Upper lobe of right lung (tissue), 1 donor: ENCODE measurements at regions not wholly inside any gene's neighbourhood (a gene's known extent, or its start where the extent isn't known, plus 50 kb on each side); places are given as distances from the start of the nearest gene placed in this dataset.

Source experiments
- ATAC-seq: fragments of 200-7000 bp; cut with Tn5 transposase; one replicate; pipeline ENCODE4 v1.9.1; 2020; ENCODE audit warnings: mild to moderate bottlenecking, moderate library complexity
- DNase-seq: peaks from one replicate; pipeline ENCODE4 v3.0.0-alpha.2; 2020
- H3K27ac ChIP-seq: fragments of 200-600 bp; one replicate; pipeline ENCODE4 v1.8.0; 2022
- H3K27me3 ChIP-seq: fragments of 200-600 bp; one replicate; pipeline ENCODE4 v1.8.0; 2022; ENCODE audit warnings: mild to moderate bottlenecking
- H3K36me3 ChIP-seq: fragments of 200-600 bp; one replicate; pipeline ENCODE4 v1.8.0; 2022
- H3K4me1 ChIP-seq: fragments of 200-600 bp; one replicate; pipeline ENCODE4 v1.8.0; 2022
- H3K4me3 ChIP-seq: fragments of 200-600 bp; one replicate; pipeline ENCODE4 v1.8.0; 2022; ENCODE audit warnings: mild to moderate bottlenecking
- H3K9me3 ChIP-seq: fragments of 200-600 bp; one replicate; pipeline ENCODE4 v1.8.0; 2022
- intact Hi-C: fragments of 100-400 bp; cut with DNase I; formaldehyde crosslinking; loops from one replicate; pipeline ENCODE4 v1.11.0; 2022
- TF ChIP-seq, protein P1 (sequence below): fragments of 200-600 bp; IDR thresholded peaks from one replicate; pipeline ENCODE4 v1.8.0; 2022; ENCODE audit warnings: antibody characterized with exemption
- donor health status: DM: no; HTN: yes; CAD: no; lungs with severe emphysema.

DNA sequence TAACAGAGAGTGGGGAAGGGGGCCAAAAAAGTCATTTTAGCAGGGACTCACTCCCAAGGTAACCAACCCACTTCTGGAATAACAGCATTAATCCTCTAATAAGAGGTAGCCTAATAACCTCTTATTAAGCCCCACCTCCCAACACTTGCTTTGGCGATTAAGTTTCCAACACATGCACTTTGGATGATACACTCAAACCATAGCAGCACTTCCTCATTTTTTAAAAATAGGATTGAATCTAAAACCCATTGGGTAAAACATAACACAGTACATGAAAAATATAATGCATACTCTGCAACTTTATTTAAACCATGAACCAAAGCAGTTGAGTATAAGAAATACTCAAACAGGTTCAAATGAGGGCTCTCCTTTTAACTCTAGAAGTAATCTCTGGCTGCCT lies 318.3 kb downstream of the HACE1 start:
- no peak for DNase-seq
- ATAC-seq, result no peak
- Histone ChIP-seq H3K36me3 (no peaks in the 10 kb centered on the region), H3K9me3 (no peaks in the 10 kb centered on the region), H3K27me3 (no peaks in the 10 kb centered on the region), H3K27ac (no peak overlapping the region), H3K4me1 (no peaks in the 10 kb centered on the region), H3K4me3 (no peak overlapping the region)
- TF ChIP-seq, protein P1, sequence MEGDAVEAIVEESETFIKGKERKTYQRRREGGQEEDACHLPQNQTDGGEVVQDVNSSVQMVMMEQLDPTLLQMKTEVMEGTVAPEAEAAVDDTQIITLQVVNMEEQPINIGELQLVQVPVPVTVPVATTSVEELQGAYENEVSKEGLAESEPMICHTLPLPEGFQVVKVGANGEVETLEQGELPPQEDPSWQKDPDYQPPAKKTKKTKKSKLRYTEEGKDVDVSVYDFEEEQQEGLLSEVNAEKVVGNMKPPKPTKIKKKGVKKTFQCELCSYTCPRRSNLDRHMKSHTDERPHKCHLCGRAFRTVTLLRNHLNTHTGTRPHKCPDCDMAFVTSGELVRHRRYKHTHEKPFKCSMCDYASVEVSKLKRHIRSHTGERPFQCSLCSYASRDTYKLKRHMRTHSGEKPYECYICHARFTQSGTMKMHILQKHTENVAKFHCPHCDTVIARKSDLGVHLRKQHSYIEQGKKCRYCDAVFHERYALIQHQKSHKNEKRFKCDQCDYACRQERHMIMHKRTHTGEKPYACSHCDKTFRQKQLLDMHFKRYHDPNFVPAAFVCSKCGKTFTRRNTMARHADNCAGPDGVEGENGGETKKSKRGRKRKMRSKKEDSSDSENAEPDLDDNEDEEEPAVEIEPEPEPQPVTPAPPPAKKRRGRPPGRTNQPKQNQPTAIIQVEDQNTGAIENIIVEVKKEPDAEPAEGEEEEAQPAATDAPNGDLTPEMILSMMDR, result no peak
- intact Hi-C loops, result no loop called here

DNA sequence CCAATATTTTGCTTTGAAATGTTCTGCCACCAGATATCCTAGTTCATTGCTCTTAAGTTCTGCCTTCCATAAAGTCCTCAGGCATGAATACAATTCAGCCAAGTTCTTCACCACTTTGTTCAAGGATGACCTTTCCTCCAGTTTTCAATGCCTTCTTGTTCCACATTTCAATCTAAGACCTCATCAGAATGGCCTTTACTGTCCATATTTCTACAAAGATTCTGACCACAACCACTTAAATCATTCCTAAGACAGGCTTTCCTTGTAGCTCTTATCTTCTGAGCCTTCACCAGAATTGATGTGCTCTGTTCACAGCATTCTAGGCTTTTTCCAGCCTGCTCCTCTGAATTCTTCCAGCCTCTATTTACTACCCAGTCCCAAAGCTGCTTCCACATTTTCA lies 319.0 kb downstream of the HACE1 start:
- H3K4me3 ChIP-seq, result no peak overlapping the region
- H3K27me3 ChIP-seq, result no peaks in the 10 kb centered on the region
- DNase-seq (no peak), ATAC-seq (no peak)
- H3K9me3 ChIP-seq, result no peaks in the 10 kb centered on the region
- intact Hi-C loops, result no loop called here
- no peaks in the 10 kb centered on the region for H3K4me1 ChIP-seq
- TF ChIP-seq, protein P1, result no peak
- H3K27ac ChIP-seq, result no peak overlapping the region
- H3K36me3 ChIP-seq, result no peaks in the 10 kb centered on the region

DNA sequence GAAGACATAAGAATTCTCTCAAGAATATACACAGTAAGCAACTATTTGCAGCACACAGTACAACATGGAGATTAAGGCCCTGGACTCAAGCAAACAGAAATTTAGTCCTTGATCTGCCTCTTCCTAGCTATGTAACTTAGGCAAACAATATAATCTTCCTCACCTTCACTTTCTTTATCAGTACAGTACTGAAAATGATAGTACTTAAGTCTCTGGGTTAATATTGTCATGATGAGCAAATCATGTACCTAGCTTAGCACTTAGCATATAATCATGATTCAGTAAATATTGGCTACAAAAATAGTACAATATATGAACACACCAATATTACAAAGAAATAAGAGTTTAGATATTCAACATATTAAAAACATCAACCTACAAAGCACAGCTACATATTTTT lies 320.5 kb downstream of the HACE1 start:
- intact Hi-C loops, result no loop called here
- TF ChIP-seq, protein P1, result no peak
- H3K36me3 ChIP-seq, result no peaks in the 10 kb centered on the region
- H3K4me3 ChIP-seq, result no peak overlapping the region
- no peak overlapping the region for H3K27ac ChIP-seq
- H3K4me1 ChIP-seq, result no peaks in the 10 kb centered on the region
- ATAC-seq (no peak), DNase-seq (no peak)
- H3K9me3 ChIP-seq, result no peaks in the 10 kb centered on the region
- H3K27me3 ChIP-seq, result no peaks in the 10 kb centered on the region

DNA sequence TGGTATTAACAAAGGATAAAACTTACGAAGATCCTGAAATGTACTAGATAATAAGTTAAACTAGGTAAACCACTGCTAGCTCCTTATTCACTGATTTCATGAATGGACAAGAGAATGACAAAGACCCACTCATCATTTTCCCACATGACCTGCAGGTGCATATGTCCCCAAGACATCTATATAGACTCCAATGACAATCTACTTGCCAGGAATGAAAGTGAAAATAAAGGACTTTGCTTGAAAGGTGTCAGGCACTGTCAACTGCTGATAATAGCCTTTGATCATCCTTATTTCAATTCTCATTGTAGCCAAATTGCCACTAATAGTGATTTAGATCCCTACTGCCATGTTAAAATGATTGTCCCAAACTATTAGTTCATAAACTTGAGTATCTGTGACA lies 321.8 kb downstream of the HACE1 start:
- H3K9me3 ChIP-seq, result no peaks in the 10 kb centered on the region
- no peaks in the 10 kb centered on the region for H3K36me3 ChIP-seq
- TF ChIP-seq, protein P1, result no peak
- H3K27ac ChIP-seq, result no peak overlapping the region
- DNase-seq (no peak), ATAC-seq (no peak)
- no peaks in the 10 kb centered on the region for H3K27me3 ChIP-seq
- H3K4me1 ChIP-seq, result no peaks in the 10 kb centered on the region
- intact Hi-C loops, result no loop called here
- H3K4me3 ChIP-seq, result no peak overlapping the region

DNA sequence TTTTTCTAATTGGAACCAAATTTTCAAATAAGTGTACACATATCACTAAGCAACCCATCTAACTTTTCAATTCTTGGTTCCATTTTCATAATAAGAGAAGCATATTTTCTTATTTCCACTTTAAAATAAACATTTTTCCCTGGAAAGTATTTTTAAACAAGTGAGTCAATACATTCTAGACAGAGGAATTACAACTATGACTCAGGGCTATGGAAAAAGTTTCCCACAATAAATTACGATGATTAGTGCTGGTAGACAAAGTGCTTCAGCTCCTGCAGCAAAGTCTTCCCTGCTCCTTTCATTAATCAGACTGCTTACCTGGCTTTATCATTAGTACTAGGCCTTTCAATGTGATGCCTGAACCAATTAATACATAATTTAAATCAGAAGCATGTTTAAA lies 322.5 kb downstream of the HACE1 start:
- TF ChIP-seq, protein P1, result no peak
- H3K9me3 ChIP-seq, result no peaks in the 10 kb centered on the region
- no peak overlapping the region for H3K27ac ChIP-seq
- H3K4me1 ChIP-seq, result no peaks in the 10 kb centered on the region
- intact Hi-C loops, result no loop called here
- H3K4me3 ChIP-seq, result no peak overlapping the region
- DNase-seq (no peak), ATAC-seq (no peak)
- H3K36me3 ChIP-seq, result no peaks in the 10 kb centered on the region
- H3K27me3 ChIP-seq, result no peaks in the 10 kb centered on the region

DNA sequence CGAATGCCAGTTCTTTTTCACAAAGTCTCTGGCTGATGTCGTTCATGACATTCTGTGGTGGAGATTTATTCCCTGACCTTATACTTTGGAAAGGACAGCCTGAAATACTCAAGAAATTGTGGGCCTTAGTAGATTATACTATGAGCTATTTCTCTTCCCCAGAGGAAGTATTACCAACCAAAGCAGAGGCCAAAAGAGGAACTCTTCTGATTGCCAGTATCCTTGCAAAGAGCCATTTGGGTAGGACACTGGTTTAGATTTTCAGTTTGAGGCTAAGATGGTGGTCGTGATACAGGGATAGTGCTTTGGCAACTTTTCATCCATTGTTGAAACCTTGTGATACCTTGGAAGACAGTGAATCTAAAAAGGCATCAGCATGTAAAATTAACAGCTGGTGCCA lies 327.3 kb downstream of the HACE1 start:
- Histone ChIP-seq H3K27ac (no peak overlapping the region), H3K36me3 (no peaks in the 10 kb centered on the region), H3K4me3 (no peak overlapping the region), H3K9me3 (no peaks in the 10 kb centered on the region), H3K27me3 (no peaks in the 10 kb centered on the region), H3K4me1 (no peaks in the 10 kb centered on the region)
- TF ChIP-seq, protein P1, result no peak
- no peak for DNase-seq
- no peak for ATAC-seq
- intact Hi-C loops, result no loop called here
